ENCODE measurements at regions not wholly inside any gene's neighbourhood (a gene's known extent, or its start where the extent isn't known, plus 50 kb on each side); places are given as distances from the start of the nearest gene placed in this dataset.

GRCh38 chr2:216281876-216282275 is 90.4 kb downstream of the MARCHF4 start:
- no peak for DNase-seq
- WGBS, 2 donors = 62 to 72% methylated on average over 2 of the region's 2 CpGs

GRCh38 chr2:216281316-216281715 is 91.0 kb downstream of the MARCHF4 start:
- 100% methylated on average over 1 of the region's 1 CpG for WGBS, 2 donors
- Histone ChIP-seq H3K9me3 (no peaks in the 10 kb centered on the region), H3K4me3 (replicated peaks in 1 of 3) (no peak overlapping the region), H3K27me3 (no peaks in the 10 kb centered on the region), H3K36me3 (no peaks in the 10 kb centered on the region), H3K4me1 (peaks cover 0 to 4% of the 10 kb centered on the region in 2 donors), H3K27ac (no peak overlapping the region)
- TF ChIP-seq POLR2A (IDR thresholded peaks at IDR 0.05) (no peak), CTCF (IDR thresholded peaks at IDR 0.05) (no peak)
- intact Hi-C loops (cut with DNase I) = no loop called here
- DNase-seq = no peak

More at GRCh38 chr2:216281876-216282275, 90.4 kb downstream of the MARCHF4 start:
- H3K27me3 ChIP-seq = no peaks in the 10 kb centered on the region
- H3K9me3 ChIP-seq = no peaks in the 10 kb centered on the region
- no peak for TF ChIP-seq POLR2A (IDR thresholded peaks at IDR 0.05)
- TF ChIP-seq CTCF (IDR thresholded peaks at IDR 0.05) = no peak
- peaks cover 0 to 4% of the 10 kb centered on the region in 2 donors for H3K4me1 ChIP-seq
- no peaks in the 10 kb centered on the region for H3K36me3 ChIP-seq
- intact Hi-C loops (cut with DNase I) = no loop called here
- H3K4me3 ChIP-seq (replicated peaks in 1 of 3) = no peak overlapping the region
- H3K27ac ChIP-seq = no peak overlapping the region

GRCh38 chr2:216279459-216279858 is 92.8 kb downstream of the MARCHF4 start:
- no peak overlapping the region for H3K27ac ChIP-seq
- no peak overlapping the region for H3K4me3 ChIP-seq (replicated peaks in 1 of 3)
- intact Hi-C loops (cut with DNase I) = no loop called here
- no peaks in the 10 kb centered on the region for H3K4me1 ChIP-seq
- no peak for DNase-seq
- TF ChIP-seq CTCF (IDR thresholded peaks at IDR 0.05) = no peak
- no peak for TF ChIP-seq POLR2A (IDR thresholded peaks at IDR 0.05)
- H3K27me3 ChIP-seq = no peaks in the 10 kb centered on the region
- WGBS, 2 donors = 71 to 84% methylated on average over 3 of the region's 3 CpGs
- no peaks in the 10 kb centered on the region for H3K36me3 ChIP-seq
- no peaks in the 10 kb centered on the region for H3K9me3 ChIP-seq

- H3K4me1 ChIP-seq = no peaks in the 10 kb centered on the region
- TF ChIP-seq POLR2A (IDR thresholded peaks at IDR 0.05) (no peak), CTCF (IDR thresholded peaks at IDR 0.05) (no peak)
- H3K4me3 ChIP-seq (replicated peaks in 1 of 3) = no peak overlapping the region
- no peaks in the 10 kb centered on the region for H3K36me3 ChIP-seq
- intact Hi-C loops (cut with DNase I) = no loop called here
- H3K27me3 ChIP-seq = no peaks in the 10 kb centered on the region
- no peaks in the 10 kb centered on the region for H3K9me3 ChIP-seq
- H3K27ac ChIP-seq = no peak overlapping the region
- no peak for DNase-seq
- 67 to 73% methylated on average over 5 of the region's 5 CpGs for WGBS, 2 donors
Observed at GRCh38 chr2:216279031-216279430, 93.3 kb downstream of the MARCHF4 start.

- H3K27me3 ChIP-seq = no peaks in the 10 kb centered on the region
- no peak overlapping the region for H3K4me3 ChIP-seq (replicated peaks in 1 of 3)
- TF ChIP-seq POLR2A (IDR thresholded peaks at IDR 0.05) (no peak), CTCF (IDR thresholded peaks at IDR 0.05) (no peak)
- H3K36me3 ChIP-seq = no peaks in the 10 kb centered on the region
- DNase-seq = no peak
- intact Hi-C loops (cut with DNase I) = no loop called here
- H3K27ac ChIP-seq = no peak overlapping the region
- H3K9me3 ChIP-seq = no peaks in the 10 kb centered on the region
- WGBS, 2 donors = 100% methylated on average over 2 of the region's 2 CpGs
- H3K4me1 ChIP-seq = no peaks in the 10 kb centered on the region
Observed at GRCh38 chr2:216275890-216276289, 96.4 kb downstream of the MARCHF4 start.

Data from thyroid gland (tissue), 4 donors.